ENCODE measurements at regions not wholly inside any gene's neighbourhood (a gene's known extent, or its start where the extent isn't known, plus 50 kb on each side); places are given as distances from the start of the nearest gene placed in this dataset.

DNA sequence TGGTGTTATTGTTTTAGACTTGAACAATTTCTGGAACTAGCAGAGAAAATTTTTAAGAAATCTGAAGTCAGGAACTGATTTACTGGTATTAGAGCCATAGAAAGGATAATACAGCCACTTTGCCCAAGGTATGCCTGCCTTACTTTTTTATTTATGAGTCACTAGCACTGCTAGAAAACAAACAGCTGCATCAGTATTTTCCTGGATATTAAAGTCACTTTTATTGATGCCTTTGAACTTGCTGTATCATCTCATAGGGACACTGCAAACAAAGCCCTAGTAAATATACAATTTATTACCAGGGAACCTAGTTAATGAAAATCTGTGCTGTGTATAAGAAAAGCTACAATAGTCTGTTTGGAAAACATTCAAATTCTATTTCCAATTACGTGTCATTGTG, 490.8 kb upstream of the TMPRSS15 start:
- no peak overlapping the region for H3K4me3 Mint-ChIP-seq
- no peaks in the 10 kb centered on the region for H3K27me3 Mint-ChIP-seq (ENCODE audit: insufficient read depth)
- H3K4me1 Mint-ChIP-seq (ENCODE audit: low read depth), result no peaks in the 10 kb centered on the region
- no peaks in the 10 kb centered on the region for H3K36me3 Mint-ChIP-seq (ENCODE audit: low read depth)
- no peak overlapping the region for H3K27ac Mint-ChIP-seq
- H3K9me3 Mint-ChIP-seq, result peaks cover 55% of the 10 kb centered on the region
- DNase-seq, result no peak
- TF ChIP-seq, protein P1, sequence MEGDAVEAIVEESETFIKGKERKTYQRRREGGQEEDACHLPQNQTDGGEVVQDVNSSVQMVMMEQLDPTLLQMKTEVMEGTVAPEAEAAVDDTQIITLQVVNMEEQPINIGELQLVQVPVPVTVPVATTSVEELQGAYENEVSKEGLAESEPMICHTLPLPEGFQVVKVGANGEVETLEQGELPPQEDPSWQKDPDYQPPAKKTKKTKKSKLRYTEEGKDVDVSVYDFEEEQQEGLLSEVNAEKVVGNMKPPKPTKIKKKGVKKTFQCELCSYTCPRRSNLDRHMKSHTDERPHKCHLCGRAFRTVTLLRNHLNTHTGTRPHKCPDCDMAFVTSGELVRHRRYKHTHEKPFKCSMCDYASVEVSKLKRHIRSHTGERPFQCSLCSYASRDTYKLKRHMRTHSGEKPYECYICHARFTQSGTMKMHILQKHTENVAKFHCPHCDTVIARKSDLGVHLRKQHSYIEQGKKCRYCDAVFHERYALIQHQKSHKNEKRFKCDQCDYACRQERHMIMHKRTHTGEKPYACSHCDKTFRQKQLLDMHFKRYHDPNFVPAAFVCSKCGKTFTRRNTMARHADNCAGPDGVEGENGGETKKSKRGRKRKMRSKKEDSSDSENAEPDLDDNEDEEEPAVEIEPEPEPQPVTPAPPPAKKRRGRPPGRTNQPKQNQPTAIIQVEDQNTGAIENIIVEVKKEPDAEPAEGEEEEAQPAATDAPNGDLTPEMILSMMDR (IDR thresholded peaks at IDR 0.05), result no peak

DNA sequence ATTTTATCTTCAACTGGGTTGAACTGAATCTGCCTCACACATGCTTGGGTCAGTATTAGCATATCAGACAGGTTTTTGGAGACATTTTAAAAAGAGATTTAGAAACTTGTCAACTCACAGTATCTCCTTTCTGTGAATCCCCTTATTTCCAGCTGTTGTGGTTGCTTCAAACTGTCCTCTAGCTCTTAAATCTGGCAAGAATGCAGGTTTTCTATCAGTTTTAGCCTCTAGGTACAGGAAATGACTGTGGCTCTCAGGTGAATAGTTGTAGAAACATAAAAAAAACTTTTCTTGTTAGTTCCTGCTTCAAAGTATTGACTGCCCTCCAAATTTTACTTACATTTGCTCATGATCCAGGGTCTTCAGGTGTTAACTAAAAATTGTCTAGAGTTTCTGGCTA, 495.7 kb upstream of the TMPRSS15 start:
- no peak for DNase-seq
- TF ChIP-seq, protein P1 (IDR thresholded peaks at IDR 0.05), result no peak
- no peak overlapping the region for H3K4me3 Mint-ChIP-seq
- H3K36me3 Mint-ChIP-seq (ENCODE audit: low read depth), result no peaks in the 10 kb centered on the region
- H3K9me3 Mint-ChIP-seq, result peaks cover 45% of the 10 kb centered on the region
- no peaks in the 10 kb centered on the region for H3K4me1 Mint-ChIP-seq (ENCODE audit: low read depth)
- no peak overlapping the region for H3K27ac Mint-ChIP-seq
- H3K27me3 Mint-ChIP-seq (ENCODE audit: insufficient read depth), result no peaks in the 10 kb centered on the region

DNA sequence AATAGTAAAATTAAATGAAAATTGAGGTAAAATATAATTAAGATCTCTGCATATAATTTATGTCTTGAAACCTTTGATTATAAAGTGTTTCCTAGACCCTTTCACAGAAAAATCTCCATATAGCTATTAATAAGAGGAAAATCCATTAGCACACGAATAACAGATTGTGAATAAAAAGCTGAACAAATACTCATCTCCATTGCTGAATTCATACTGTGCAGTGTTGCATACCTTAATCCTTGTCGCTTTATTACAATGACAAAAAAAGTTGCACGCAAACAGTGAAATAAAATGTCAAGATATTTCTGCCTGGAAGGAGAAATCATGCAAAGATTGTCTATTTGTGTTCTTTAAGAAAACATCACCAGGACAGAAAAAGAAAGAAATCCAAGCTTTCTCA, 499.1 kb upstream of the TMPRSS15 start:
- H3K36me3 Mint-ChIP-seq (ENCODE audit: low read depth), result peaks cover 5% of the 10 kb centered on the region
- no peak overlapping the region for H3K27ac Mint-ChIP-seq
- H3K27me3 Mint-ChIP-seq (ENCODE audit: insufficient read depth), result no peaks in the 10 kb centered on the region
- no peak for DNase-seq
- H3K9me3 Mint-ChIP-seq, result peaks cover 40% of the 10 kb centered on the region
- no peaks in the 10 kb centered on the region for H3K4me1 Mint-ChIP-seq (ENCODE audit: low read depth)
- TF ChIP-seq, protein P1 (IDR thresholded peaks at IDR 0.05), result no peak
- H3K4me3 Mint-ChIP-seq, result no peak overlapping the region

DNA sequence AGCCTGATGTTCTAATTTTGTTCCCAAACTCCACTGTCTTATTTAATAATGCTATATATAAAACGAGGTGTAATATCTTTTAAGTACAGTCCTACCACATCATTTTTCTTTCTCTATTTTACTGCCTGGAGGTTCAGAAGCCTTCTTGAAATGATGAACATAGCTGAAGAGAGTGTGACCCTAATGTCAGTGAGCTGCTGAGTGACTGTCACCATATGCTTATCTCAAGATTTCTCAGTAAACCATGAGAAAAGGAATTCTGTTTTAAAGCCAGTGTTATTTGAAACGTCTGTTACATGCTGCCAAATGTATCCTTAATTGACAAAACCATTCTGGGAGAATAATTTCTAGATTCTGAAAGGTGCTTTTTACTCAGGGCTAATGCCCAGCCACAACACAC, 503.5 kb upstream of the TMPRSS15 start:
- H3K27me3 Mint-ChIP-seq (ENCODE audit: insufficient read depth), result no peaks in the 10 kb centered on the region
- H3K9me3 Mint-ChIP-seq, result peaks cover 36% of the 10 kb centered on the region
- no peak for DNase-seq
- H3K36me3 Mint-ChIP-seq (ENCODE audit: low read depth), result peaks cover 5% of the 10 kb centered on the region
- no peaks in the 10 kb centered on the region for H3K4me1 Mint-ChIP-seq (ENCODE audit: low read depth)
- H3K27ac Mint-ChIP-seq, result no peak overlapping the region
- TF ChIP-seq, protein P1 (IDR thresholded peaks at IDR 0.05), result no peak
- H3K4me3 Mint-ChIP-seq, result no peak overlapping the region

DNA sequence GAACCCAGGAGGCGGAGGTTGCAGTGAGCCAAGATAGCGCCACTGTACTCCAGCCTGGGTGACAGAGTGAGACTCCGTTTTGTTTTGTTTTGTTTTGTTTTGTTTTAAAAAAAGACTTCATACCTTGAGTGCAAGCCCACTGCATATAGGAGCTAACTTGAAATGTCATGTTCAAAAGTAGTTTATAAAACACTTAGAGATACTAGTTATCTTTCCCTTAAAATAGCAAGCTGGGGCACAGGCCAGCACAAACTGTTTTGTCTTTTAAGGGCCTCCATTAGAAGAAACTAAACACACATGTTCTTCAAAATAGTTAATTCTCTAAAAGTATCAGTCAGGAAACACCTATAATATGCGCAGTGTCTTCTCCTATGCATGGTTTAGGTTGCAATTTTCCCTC, 505.1 kb upstream of the TMPRSS15 start:
- TF ChIP-seq, protein P1 (IDR thresholded peaks at IDR 0.05), result no peak
- H3K27me3 Mint-ChIP-seq (ENCODE audit: insufficient read depth), result no peaks in the 10 kb centered on the region

DNA sequence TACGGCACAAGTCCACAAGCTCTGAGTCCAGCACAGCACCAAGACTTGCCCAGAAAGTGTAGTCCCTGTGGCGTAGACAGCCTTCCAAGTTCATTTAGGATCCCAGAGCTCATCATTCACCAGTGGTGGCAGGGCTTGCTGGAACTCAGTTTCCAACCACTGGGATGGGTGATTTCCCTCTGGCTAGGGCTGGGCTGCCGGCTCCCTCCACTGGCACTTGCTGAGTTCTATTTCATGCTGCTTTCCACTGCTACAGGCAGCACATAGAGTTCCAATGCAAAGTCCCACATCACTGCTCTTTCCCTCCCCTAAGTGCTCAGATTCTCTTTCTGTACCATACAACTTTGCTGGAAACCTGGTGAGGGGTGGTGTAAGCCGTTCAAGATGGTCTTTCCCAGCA, 510.3 kb upstream of the TMPRSS15 start:
- Mint-ChIP-seq H3K4me1 (ENCODE audit: low read depth) (no peaks in the 10 kb centered on the region), H3K9me3 (peaks cover 59% of the 10 kb centered on the region), H3K4me3 (no peak overlapping the region), H3K36me3 (ENCODE audit: low read depth) (no peaks in the 10 kb centered on the region; the same call in 1 of the 2 replicates), H3K27me3 (ENCODE audit: insufficient read depth) (no peaks in the 10 kb centered on the region), H3K27ac (no peak overlapping the region)
- TF ChIP-seq, protein P1 (IDR thresholded peaks at IDR 0.05), result no peak
- DNase-seq, result no peak

More for the DNA sequence above, 505.1 kb upstream of the TMPRSS15 start:
- H3K27ac Mint-ChIP-seq, result no peak overlapping the region
- no peak overlapping the region for H3K4me3 Mint-ChIP-seq
- no peaks in the 10 kb centered on the region for H3K4me1 Mint-ChIP-seq (ENCODE audit: low read depth)
- DNase-seq, result no peak
- peaks cover 5% of the 10 kb centered on the region for H3K36me3 Mint-ChIP-seq (ENCODE audit: low read depth)
- peaks cover 48% of the 10 kb centered on the region for H3K9me3 Mint-ChIP-seq

All from HFFc6 (cell line).